HG02759 (cell line): ENCODE measurements at regions not wholly inside any gene's neighbourhood (a gene's known extent, or its start where the extent isn't known, plus 50 kb on each side); places are given as distances from the start of the nearest gene placed in this dataset.
"Not testable (repeated sequence)": the region's sequence is repeated elsewhere in the genome, so short reads cannot be mapped to it uniquely, and the experiment has no call there.

Experiments used
- ATAC-seq: cut with Tn5 transposase; IDR thresholded peaks from one replicate; pipeline ENCODE4 v1.9.1; 2021; ENCODE audit warnings: mild to moderate bottlenecking, moderate library complexity; ENCODE audit not compliant: unreplicated experiment

GRCh38 chr7:113610572-113610971, 308.2 kb downstream of the PPP1R3A start:
- no peak for ATAC-seq

GRCh38 chr7:113608782-113609181, 310.0 kb downstream of the PPP1R3A start:
- no peak for ATAC-seq

GRCh38 chr7:113606325-113606724, 312.5 kb downstream of the PPP1R3A start:
- no peak for ATAC-seq

- not testable (repeated sequence) for ATAC-seq
These were observed 318.4 kb downstream of the PPP1R3A start for GRCh38 chr7:113600428-113600827.

GRCh38 chr7:113593455-113593854, 325.4 kb downstream of the PPP1R3A start:
- ATAC-seq, result not testable (repeated sequence)

- not testable (repeated sequence) for ATAC-seq
These were observed 325.9 kb downstream of the PPP1R3A start for GRCh38 chr7:113592924-113593323.

- ATAC-seq, result no peak
These were observed 336.3 kb downstream of the PPP1R3A start for GRCh38 chr7:113582471-113582870.

- ATAC-seq, result not testable (repeated sequence)
These were observed 355.6 kb downstream of the PPP1R3A start for GRCh38 chr7:113563257-113563656.

- no peak for ATAC-seq
These were observed 356.0 kb downstream of the PPP1R3A start for GRCh38 chr7:113562801-113563200.

GRCh38 chr7:113562242-113562641, 356.6 kb downstream of the PPP1R3A start:
- ATAC-seq, result no peak

- ATAC-seq, result no peak
These were observed 357.4 kb downstream of the PPP1R3A start for GRCh38 chr7:113561446-113561845.

- no peak for ATAC-seq
These were observed 367.8 kb downstream of the PPP1R3A start for GRCh38 chr7:113550966-113551365.

- no peak for ATAC-seq
These were observed 370.2 kb downstream of the PPP1R3A start for GRCh38 chr7:113548561-113548960.

GRCh38 chr7:113548137-113548536, 370.7 kb downstream of the PPP1R3A start:
- no peak for ATAC-seq

GRCh38 chr7:113521468-113521867, 397.3 kb downstream of the PPP1R3A start:
- ATAC-seq, result no peak

GRCh38 chr7:113519472-113519871, 399.3 kb downstream of the PPP1R3A start:
- no peak for ATAC-seq

- no peak for ATAC-seq
These were observed 386.3 kb upstream of the SMIM30 start for GRCh38 chr7:113504691-113505090.

- ATAC-seq, result no peak
These were observed 385.8 kb upstream of the SMIM30 start for GRCh38 chr7:113504142-113504541.

GRCh38 chr7:113496586-113496985, 378.2 kb upstream of the SMIM30 start:
- ATAC-seq, result not testable (repeated sequence)

- ATAC-seq, result not testable (repeated sequence)
These were observed 376.6 kb upstream of the SMIM30 start for GRCh38 chr7:113494797-113495566.

GRCh38 chr7:113491305-113491704, 373.0 kb upstream of the SMIM30 start:
- no peak for ATAC-seq

GRCh38 chr7:113487925-113488731, 369.8 kb upstream of the SMIM30 start:
- no peak for ATAC-seq
